ENCODE measurements at regions not wholly inside any gene's neighbourhood (a gene's known extent, or its start where the extent isn't known, plus 50 kb on each side); places are given as distances from the start of the nearest gene placed in this dataset.

GRCh38 chr3:181764544-181764943 lies 52.8 kb downstream of the SOX2 start:
- no peak for DNase-seq (ENCODE audit: low spot score)

GRCh38 chr3:181770296-181770695 lies 58.6 kb downstream of the SOX2 start:
- DNase-seq (ENCODE audit: low spot score), result no peak

GRCh38 chr3:181771120-181771519 lies 59.4 kb downstream of the SOX2 start:
- no peak for DNase-seq (ENCODE audit: low spot score)

GRCh38 chr3:181772166-181772565 lies 60.4 kb downstream of the SOX2 start:
- no peak for DNase-seq (ENCODE audit: low spot score)

GRCh38 chr3:181773921-181774320 lies 62.2 kb downstream of the SOX2 start:
- DNase-seq (ENCODE audit: low spot score), result no peak

GRCh38 chr3:181782306-181782954 lies 70.7 kb downstream of the SOX2 start:
- no peak for DNase-seq (ENCODE audit: low spot score)

- no peak for DNase-seq (ENCODE audit: low spot score)
Observed at GRCh38 chr3:181790561-181790960, 78.8 kb downstream of the SOX2 start.

- no peak for DNase-seq (ENCODE audit: low spot score)
Observed at GRCh38 chr3:181791056-181791955, 79.6 kb downstream of the SOX2 start.

- no peak for DNase-seq (ENCODE audit: low spot score)
Observed at GRCh38 chr3:181793006-181793405, 81.3 kb downstream of the SOX2 start.

- no peak for DNase-seq (ENCODE audit: low spot score)
Observed at GRCh38 chr3:181794011-181794790, 82.5 kb downstream of the SOX2 start.

- no peak for DNase-seq (ENCODE audit: low spot score)
Observed at GRCh38 chr3:181796641-181797040, 84.9 kb downstream of the SOX2 start.

- no peak for DNase-seq (ENCODE audit: low spot score)
Observed at GRCh38 chr3:181797431-181797830, 85.7 kb downstream of the SOX2 start.

- DNase-seq (ENCODE audit: low spot score), result no peak
Observed at GRCh38 chr3:181805703-181806102, 94.0 kb downstream of the SOX2 start.

- DNase-seq (ENCODE audit: low spot score), result no peak
Observed at GRCh38 chr3:181808053-181808452, 96.3 kb downstream of the SOX2 start.

GRCh38 chr3:181823716-181824115 lies 112.0 kb downstream of the SOX2 start:
- DNase-seq (ENCODE audit: low spot score), result no peak

GRCh38 chr3:181824961-181825360 lies 113.2 kb downstream of the SOX2 start:
- DNase-seq (ENCODE audit: low spot score), result no peak

GRCh38 chr3:181839039-181839915 lies 127.6 kb downstream of the SOX2 start:
- DNase-seq (ENCODE audit: low spot score), result no peak

- no peak for DNase-seq (ENCODE audit: low spot score)
Observed at GRCh38 chr3:181839916-181840297, 128.2 kb downstream of the SOX2 start.

- DNase-seq (ENCODE audit: low spot score), result no peak
Observed at GRCh38 chr3:181844211-181844610, 132.5 kb downstream of the SOX2 start.

GRCh38 chr3:181847276-181847675 lies 135.6 kb downstream of the SOX2 start:
- no peak for DNase-seq (ENCODE audit: low spot score)

- DNase-seq (ENCODE audit: low spot score), result no peak
Observed at GRCh38 chr3:181851063-181851462, 139.3 kb downstream of the SOX2 start.

- DNase-seq (ENCODE audit: low spot score), result no peak
Observed at GRCh38 chr3:181855825-181856224, 144.1 kb downstream of the SOX2 start.

All from hepatic stellate cell (primary cell).